H9 (cell line): ENCODE measurements at regions not wholly inside any gene's neighbourhood (a gene's known extent, or its start where the extent isn't known, plus 50 kb on each side); places are given as distances from the start of the nearest gene placed in this dataset.

Experiments
- DNase-seq: peaks from one replicate; pipeline ENCODE4 v3.0.0-alpha.2; 2017
- H2AFZ ChIP-seq: one replicate; pipeline ENCODE4 v1.6.1; 2013; ENCODE audit warnings: mild to moderate bottlenecking, low read length, control low read depth, moderate library complexity
- H2AK5ac ChIP-seq: 2 replicates; pipeline ENCODE4 v1.6.1; 2013; ENCODE audit warnings: low read length, control low read depth, mixed read lengths; ENCODE audit not compliant: insufficient read length
- H2BK120ac ChIP-seq: one replicate; pipeline ENCODE4 v1.6.1; 2013; ENCODE audit warnings: low read depth, mild to moderate bottlenecking, low read length, control low read depth, inconsistent platforms; ENCODE audit not compliant: poor library complexity, severe bottlenecking
- H2BK12ac ChIP-seq: 2 replicates; pipeline ENCODE4 v1.6.1; 2013; ENCODE audit warnings: low read length, control low read depth, mixed read lengths, low read depth; ENCODE audit not compliant: insufficient read length
- H2BK15ac ChIP-seq: 2 replicates; pipeline ENCODE4 v1.6.1; 2013; ENCODE audit warnings: low read depth, low read length, control low read depth
- H2BK20ac ChIP-seq: one replicate; pipeline ENCODE4 v1.6.1; 2013; ENCODE audit warnings: low read depth, mild to moderate bottlenecking, low read length, control low read depth, inconsistent platforms; ENCODE audit not compliant: poor library complexity, severe bottlenecking
- H2BK5ac ChIP-seq: 2 replicates; pipeline ENCODE4 v1.6.1; 2013; ENCODE audit warnings: low read length, control low read depth, mixed read lengths; ENCODE audit not compliant: insufficient read length
- H3K14ac ChIP-seq: 2 replicates; pipeline ENCODE4 v1.6.1; 2013; ENCODE audit warnings: low read length, control low read depth; ENCODE audit not compliant: insufficient read depth
- H3K18ac ChIP-seq: 2 replicates; pipeline ENCODE4 v1.6.1; 2013; ENCODE audit warnings: low read depth, mild to moderate bottlenecking, mixed read lengths, low read length, control low read depth; ENCODE audit not compliant: insufficient read length
- H3K23ac ChIP-seq: 2 replicates; pipeline ENCODE4 v1.6.1; 2013; ENCODE audit warnings: low read length, control low read depth, mixed read lengths, low read depth; ENCODE audit not compliant: insufficient read length
- H3K23me2 ChIP-seq: 2 replicates; pipeline ENCODE4 v1.6.1; 2013; ENCODE audit warnings: low read depth, mild to moderate bottlenecking, mixed read lengths, low read length, control low read depth; ENCODE audit not compliant: insufficient read length, poor library complexity, severe bottlenecking
- H3K27ac ChIP-seq: 2 replicates; pipeline ENCODE4 v1.5.1; 2013; ENCODE audit warnings: low read length, control low read depth, mixed read lengths, low read depth; ENCODE audit not compliant: insufficient read length
- H3K27me3 ChIP-seq: 2 replicates; pipeline ENCODE4 v1.6.1; 2013; ENCODE audit warnings: low read length, control low read depth, inconsistent platforms; ENCODE audit not compliant: insufficient read depth
- H3K4ac ChIP-seq: 2 replicates; pipeline ENCODE4 v1.6.1; 2013; ENCODE audit warnings: low read depth, mild to moderate bottlenecking, control low read depth, inconsistent platforms, low read length, moderate library complexity
- H3K4me1 ChIP-seq: 2 replicates; pipeline ENCODE4 v1.6.1; 2013; ENCODE audit warnings: low read length, control low read depth, inconsistent platforms; ENCODE audit not compliant: insufficient read depth
- H3K4me2 ChIP-seq: 2 replicates; pipeline ENCODE4 v1.6.1; 2013; ENCODE audit warnings: low read length, control low read depth, mixed read lengths; ENCODE audit not compliant: insufficient read length, insufficient read depth
- H3K56ac ChIP-seq: 2 replicates; pipeline ENCODE4 v1.6.1; 2013; ENCODE audit warnings: low read depth, mild to moderate bottlenecking, mixed read lengths, low read length, control low read depth; ENCODE audit not compliant: insufficient read length
- H3K79me1 ChIP-seq: 2 replicates; pipeline ENCODE4 v1.6.1; 2013; ENCODE audit warnings: low read depth, mild to moderate bottlenecking, moderate library complexity, low read length, control low read depth, inconsistent platforms; ENCODE audit not compliant: insufficient read depth, poor library complexity, severe bottlenecking
- H3K79me2 ChIP-seq: 2 replicates; pipeline ENCODE4 v1.6.1; 2013; ENCODE audit warnings: low read length, control low read depth, inconsistent platforms; ENCODE audit not compliant: insufficient read depth
- H3K9ac ChIP-seq: 2 replicates; pipeline ENCODE4 v1.6.1; 2013; ENCODE audit warnings: low read length, control low read depth, mixed read lengths; ENCODE audit not compliant: insufficient read length; ENCODE audit errors: extremely low read depth
- H3K9me3 ChIP-seq: one replicate; pipeline ENCODE4 v1.6.1; 2013; ENCODE audit warnings: low read depth, low read length, inconsistent platforms; ENCODE audit not compliant: control insufficient read depth
- H3T11ph ChIP-seq: one replicate; pipeline ENCODE4 v1.6.1; 2013; ENCODE audit warnings: mild to moderate bottlenecking, low read length, control low read depth, inconsistent platforms
- H4K20me1 ChIP-seq: one replicate; pipeline ENCODE4 v1.6.1; 2013; ENCODE audit not compliant: control insufficient read depth, insufficient read length, insufficient read depth
- H4K5ac ChIP-seq: 2 replicates; pipeline ENCODE4 v1.6.1; 2013; ENCODE audit warnings: low read depth, mild to moderate bottlenecking, mixed read lengths, low read length, control low read depth; ENCODE audit not compliant: insufficient read length
- H4K8ac ChIP-seq: replicated peaks from 2 replicates; pipeline ENCODE4 v1.6.1; 2013; ENCODE audit warnings: low read length, control low read depth, mixed read lengths, low read depth; ENCODE audit not compliant: insufficient read length
- H4K91ac ChIP-seq: 2 replicates; pipeline ENCODE4 v1.6.1; 2013; ENCODE audit warnings: low read depth, mild to moderate bottlenecking, moderate library complexity, mixed read lengths, low read length, control low read depth; ENCODE audit not compliant: insufficient read length
- H3K27ac Mint-ChIP-seq, 3 experiments: 2 replicates in 2 of 3; 3 replicates in 1 of 3; pipeline ENCODE4 v1.8.0; 2020 to 2021; ENCODE audit warnings: mixed read lengths in 3 of 3, mild to moderate bottlenecking in 1 of 3, moderate library complexity in 1 of 3
- H3K27me3 Mint-ChIP-seq: 2 replicates; pipeline ENCODE4 v1.8.0; 2021; ENCODE audit warnings: low read depth, mild to moderate bottlenecking, moderate library complexity, mixed read lengths
- H3K36me3 Mint-ChIP-seq, 3 experiments: 2 replicates in 2 of 3; 3 replicates in 1 of 3; pipeline ENCODE4 v1.8.0; 2020 to 2021; ENCODE audit warnings: low read depth in 3 of 3, mixed read lengths in 3 of 3; ENCODE audit not compliant: insufficient read depth in 1 of 3
- H3K4me1 Mint-ChIP-seq, 2 experiments: 2 replicates each; pipeline ENCODE4 v1.8.0; 2020; ENCODE audit warnings: mixed read lengths in 2 of 2
- H3K4me3 Mint-ChIP-seq, 2 experiments: 2 replicates in 1 of 2; 3 replicates in 1 of 2; pipeline ENCODE4 v1.8.0; 2020 to 2021; ENCODE audit warnings: mild to moderate bottlenecking in 2 of 2, mixed read lengths in 2 of 2, moderate library complexity in 1 of 2
- H3K9me3 Mint-ChIP-seq, 2 experiments: 2 replicates in 1 of 2; 3 replicates in 1 of 2; pipeline ENCODE4 v1.8.0; 2020; ENCODE audit warnings: mild to moderate bottlenecking in 2 of 2, mixed read lengths in 2 of 2, moderate library complexity in 1 of 2
- whole genome bisulfite sequencing: extraction: QIAGEN DNeasy Blood & Tissue Kit; methylation state at CpG from one replicate; pipeline ENCODE4 v1.1.7; 2013; ENCODE audit warnings: missing lambda C conversion rate, low lambda C conversion rate, mixed read lengths; ENCODE audit not compliant: insufficient read length; ENCODE audit errors: extremely low coverage; 5-methylcytosine and 5-hydroxymethylcytosine counted together
- TF ChIP-seq, protein P1 (sequence below): fragments of 200-600 bp; sonication (generic); conservative IDR thresholded peaks from 3 replicates; pipeline ENCODE4 v1.8.0; 2021; ENCODE audit warnings: antibody characterized with exemption, mild to moderate bottlenecking

DNA sequence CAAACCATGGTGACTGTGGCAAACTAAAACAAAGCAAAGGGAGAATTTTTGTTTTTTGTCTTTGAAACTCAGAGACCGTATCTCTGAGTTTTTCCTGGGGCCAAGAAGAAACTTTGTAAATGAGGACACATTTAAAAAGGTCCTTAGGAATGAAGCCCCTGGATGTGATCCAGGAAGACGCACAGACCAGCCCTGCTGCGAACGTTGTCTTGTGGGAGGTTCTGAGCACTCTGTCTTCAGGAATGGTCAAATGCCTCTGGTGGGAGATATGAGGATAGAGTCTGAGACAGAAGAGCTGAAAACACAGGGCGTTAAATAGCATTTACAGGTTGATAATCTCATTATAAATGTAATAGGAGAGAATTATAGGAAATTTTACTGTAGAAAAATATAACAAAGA is 893.5 kb upstream of the KLHL29 start:
- H3K79me1 ChIP-seq = no peaks in the 10 kb centered on the region
- H3K27ac ChIP-seq = no peak overlapping the region
- no peaks in the 10 kb centered on the region for H3K79me2 ChIP-seq
- TF ChIP-seq, protein P1, sequence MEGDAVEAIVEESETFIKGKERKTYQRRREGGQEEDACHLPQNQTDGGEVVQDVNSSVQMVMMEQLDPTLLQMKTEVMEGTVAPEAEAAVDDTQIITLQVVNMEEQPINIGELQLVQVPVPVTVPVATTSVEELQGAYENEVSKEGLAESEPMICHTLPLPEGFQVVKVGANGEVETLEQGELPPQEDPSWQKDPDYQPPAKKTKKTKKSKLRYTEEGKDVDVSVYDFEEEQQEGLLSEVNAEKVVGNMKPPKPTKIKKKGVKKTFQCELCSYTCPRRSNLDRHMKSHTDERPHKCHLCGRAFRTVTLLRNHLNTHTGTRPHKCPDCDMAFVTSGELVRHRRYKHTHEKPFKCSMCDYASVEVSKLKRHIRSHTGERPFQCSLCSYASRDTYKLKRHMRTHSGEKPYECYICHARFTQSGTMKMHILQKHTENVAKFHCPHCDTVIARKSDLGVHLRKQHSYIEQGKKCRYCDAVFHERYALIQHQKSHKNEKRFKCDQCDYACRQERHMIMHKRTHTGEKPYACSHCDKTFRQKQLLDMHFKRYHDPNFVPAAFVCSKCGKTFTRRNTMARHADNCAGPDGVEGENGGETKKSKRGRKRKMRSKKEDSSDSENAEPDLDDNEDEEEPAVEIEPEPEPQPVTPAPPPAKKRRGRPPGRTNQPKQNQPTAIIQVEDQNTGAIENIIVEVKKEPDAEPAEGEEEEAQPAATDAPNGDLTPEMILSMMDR = no peak
- no peak overlapping the region for H2BK5ac ChIP-seq
- no peak overlapping the region for H4K8ac ChIP-seq
- H2AK5ac ChIP-seq = no peak overlapping the region
- no peak overlapping the region for H3K18ac ChIP-seq
- H3K23ac ChIP-seq = no peak overlapping the region
- no peak overlapping the region for H2BK120ac ChIP-seq
- Mint-ChIP-seq H3K36me3 (peaks cover 0 to 9% (median 0%) of the 10 kb centered on the region in 3 experiments; a peak in 3 of 7 replicates), H3K9me3 (peaks cover 7 to 9% of the 10 kb centered on the region in 2 experiments; a peak in 3 of 5 replicates), H3K27ac (no peak overlapping the region), H3K4me3 (no peak overlapping the region), H3K4me1 (peaks cover 14 to 15% of the 10 kb centered on the region in 2 experiments), H3K27me3 (no peaks in the 10 kb centered on the region)
- H3K4ac ChIP-seq = no peak overlapping the region
- no CpG with 5 or more reads among the region's 5 CpGs for WGBS
- H3K27me3 ChIP-seq = no peaks in the 10 kb centered on the region
- H3K9ac ChIP-seq = no peak overlapping the region
- H4K91ac ChIP-seq = no peak overlapping the region
- H2BK15ac ChIP-seq = no peak overlapping the region
- no peaks in the 10 kb centered on the region for H4K20me1 ChIP-seq
- H3T11ph ChIP-seq = no peak overlapping the region
- H2BK20ac ChIP-seq = no peak overlapping the region
- no peaks in the 10 kb centered on the region for H3K23me2 ChIP-seq
- H4K5ac ChIP-seq = no peak overlapping the region
- no peaks in the 10 kb centered on the region for H3K9me3 ChIP-seq
- no peak for DNase-seq
- H3K14ac ChIP-seq = no peak overlapping the region
- no peaks in the 10 kb centered on the region; the same call in 1 of the 2 replicates for H3K4me1 ChIP-seq
- no peak overlapping the region for H3K4me2 ChIP-seq
- H3K56ac ChIP-seq = no peak overlapping the region
- H2BK12ac ChIP-seq = no peak overlapping the region
- H2AFZ ChIP-seq = no peak overlapping the region
